ENCODE measurements at regions not wholly inside any gene's neighbourhood (a gene's known extent, or its start where the extent isn't known, plus 50 kb on each side); places are given as distances from the start of the nearest gene placed in this dataset.

DNA sequence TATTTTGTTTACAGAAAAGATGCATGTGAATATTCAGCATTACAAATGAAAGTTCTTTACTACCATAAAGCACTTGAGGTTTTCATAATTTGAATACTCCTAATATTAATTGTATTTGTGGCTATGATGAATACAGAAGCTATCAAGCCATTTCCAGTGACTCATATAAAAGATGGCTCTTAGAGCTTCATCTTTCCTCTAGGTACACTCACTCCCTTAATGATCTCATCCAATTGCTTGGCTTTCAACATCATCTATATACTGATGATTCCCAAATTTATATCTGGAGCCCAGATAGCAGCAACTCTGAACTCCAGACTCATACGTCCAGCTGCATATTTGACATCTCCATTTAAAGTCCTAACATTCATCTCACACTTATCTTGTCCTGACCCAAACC, 183.4 kb upstream of the FAM241A start:
- ChIA-PET CTCF (ENCODE audit: partially characterized antibody) (interaction anchor here (0.7 to 6.2 kb wide), 4 partner anchors 14 to 153 kb away, joined by 3 to 36 read pairs (median 4); no protein-coding TSS in a partner anchor), POLR2A (ENCODE audit: partially characterized antibody) (no interaction called here)
- peaks cover 3% of the 10 kb centered on the region; the same call in 1 of the 2 replicates for H3K23me2 ChIP-seq (ENCODE audit: low read depth, low read length)
- H3K9ac ChIP-seq (replicated peaks in 1 of 4; ENCODE audit: extremely low read depth in 1 of 4, low read depth in 3 of 4, low read length in 3 of 4): no peak overlapping the region
- no peak overlapping the region for H3K18ac ChIP-seq (ENCODE audit: extremely low read depth, low read length)
- H3K27me3 ChIP-seq (replicated peaks in 1 of 4; ENCODE audit: control insufficient read depth in 3 of 4, extremely low read depth in 1 of 4, insufficient read depth in 3 of 4, low read length in 3 of 4): no peaks in the 10 kb centered on the region
- H3K14ac ChIP-seq (ENCODE audit: insufficient read length): no peak overlapping the region
- H4K20me1 ChIP-seq (replicated peaks in 1 of 2; ENCODE audit: control insufficient read depth in 1 of 2, insufficient read depth in 2 of 2, low read length in 2 of 2): no peaks in the 10 kb centered on the region
- no peak overlapping the region for H4K8ac ChIP-seq (ENCODE audit: extremely low read depth, insufficient read depth, low read length)
- no peak overlapping the region for H2BK20ac ChIP-seq (ENCODE audit: low read length)
- H2BK15ac ChIP-seq (ENCODE audit: low read length): no peak overlapping the region
- no peak overlapping the region for H3K23ac ChIP-seq (ENCODE audit: insufficient read length)
- H3K36me3 ChIP-seq (ENCODE audit: control insufficient read depth in 2 of 4, insufficient read depth in 4 of 4, low read length in 3 of 4): no peaks in the 10 kb centered on the region
- 96% methylated on average over 1 of the region's 1 CpG; no CpG with 5 or more reads in 1 of the 2 experiments for WGBS, 2 experiments (ENCODE audit: extremely low coverage in 1 of 2, insufficient coverage in 1 of 2, insufficient read length in 1 of 2, insufficient replicate concordance in 2 of 2, low coverage in 1 of 2, low lambda C conversion rate in 2 of 2, missing lambda C conversion rate in 1 of 2)
- no peaks in the 10 kb centered on the region for H3K4me1 ChIP-seq (replicated peaks in 1 of 4; ENCODE audit: control insufficient read depth in 3 of 4, insufficient read depth in 4 of 4, low read length in 3 of 4)
- H2BK5ac ChIP-seq (ENCODE audit: low read depth, low read length): no peak overlapping the region
- no peak overlapping the region for H3K56ac ChIP-seq (replicated peaks; ENCODE audit: insufficient read length, low read depth, low read length)
- FAIRE-seq (no peak), DNase-seq (ENCODE audit: low read depth in 1 of 2, low spot score in 2 of 2) (no peak)
- H3K4me2 ChIP-seq (ENCODE audit: insufficient read depth in 1 of 2, low read depth in 2 of 2, low read length in 2 of 2): no peak overlapping the region
- no peak overlapping the region for H4K5ac ChIP-seq (ENCODE audit: insufficient read length, low read depth, low read length)
- H3K4me3 ChIP-seq (ENCODE audit: extremely low read depth in 1 of 4, insufficient read depth in 2 of 4, low read depth in 3 of 4, low read length in 4 of 4): no peak overlapping the region
- H3K4ac ChIP-seq (replicated peaks; ENCODE audit: insufficient read length, low read depth, low read length): no peak overlapping the region
- no peak overlapping the region for H3K27ac ChIP-seq (ENCODE audit: low read depth, low read length)
- no peaks in the 10 kb centered on the region for H3K79me1 ChIP-seq (ENCODE audit: low read depth, low read length)
- no peaks in the 10 kb centered on the region for H3K79me2 ChIP-seq (ENCODE audit: control insufficient read depth in 1 of 2, insufficient read depth in 2 of 2, low read length in 2 of 2)
- no peak overlapping the region for H2BK120ac ChIP-seq (replicated peaks; ENCODE audit: low read depth, low read length)
- H2BK12ac ChIP-seq (ENCODE audit: low read depth, low read length): no peak overlapping the region
- H2AK5ac ChIP-seq (ENCODE audit: low read depth, low read length): no peak overlapping the region
- H4K91ac ChIP-seq (replicated peaks; ENCODE audit: insufficient read length, low read length): no peak overlapping the region
- H3K9me3 ChIP-seq (ENCODE audit: insufficient read depth in 2 of 2, low read depth in 1 of 2, low read length in 1 of 2): no peaks in the 10 kb centered on the region
- H2AFZ ChIP-seq (ENCODE audit: low read length): no peak overlapping the region
- TF ChIP-seq RBBP5 (IDR thresholded peaks at IDR 0.05; ENCODE audit: borderline replicate concordance, low read depth, low read length) (no peak), KDM5A (IDR thresholded peaks at IDR 0.05; ENCODE audit: low read length) (no peak), HDAC2 (IDR thresholded peaks at IDR 0.05; ENCODE audit: borderline replicate concordance in 1 of 2, low read depth in 2 of 2, low read length in 2 of 2) (no peak), SIN3A (conservative IDR thresholded peaks at IDR 0.05 in 1 of 2, IDR thresholded peaks at IDR 0.05 in 1 of 2; ENCODE audit: low read depth in 1 of 2, low read length in 2 of 2) (no peak), TBP (IDR thresholded peaks at IDR 0.05; ENCODE audit: low read depth, low read length) (no peak), CEBPB (IDR thresholded peaks at IDR 0.05; ENCODE audit: low read depth, low read length) (no peak), SAP30 (IDR thresholded peaks at IDR 0.05; ENCODE audit: insufficient read depth, insufficient replicate concordance, low read length) (no peak), CREB1 (IDR thresholded peaks at IDR 0.05) (no peak), SP4 (IDR thresholded peaks at IDR 0.05; ENCODE audit: low read length) (no peak), CTCF (IDR thresholded peaks at IDR 0.05; ENCODE audit: control extremely low read depth in 1 of 3, insufficient read depth in 1 of 3, low read depth in 1 of 3, low read length in 3 of 3) (no peak), SIX5 (IDR thresholded peaks at IDR 0.05; ENCODE audit: low read depth, low read length) (no peak), RXRA (IDR thresholded peaks at IDR 0.05; ENCODE audit: insufficient read depth, low read depth, low read length) (no peak), POLR2AphosphoS5 (IDR thresholded peaks at IDR 0.05; ENCODE audit: low read depth, low read length) (no peak)
